Neutrophil (primary cell): ENCODE measurements at regions not wholly inside any gene's neighbourhood (a gene's known extent, or its start where the extent isn't known, plus 50 kb on each side); places are given as distances from the start of the nearest gene placed in this dataset.
"Not testable (repeated sequence)": the region's sequence is repeated elsewhere in the genome, so short reads cannot be mapped to it uniquely, and the experiment has no call there.

Experiments used
- H3K27ac ChIP-seq: fragments of 200-600 bp; sonication (generic); 2 replicates; pipeline ENCODE4 v1.5.1; 2016; ENCODE audit warnings: mild to moderate bottlenecking, moderate library complexity
- H3K27me3 ChIP-seq: fragments of 200-600 bp; sonication (generic); 2 replicates; pipeline ENCODE4 v1.6.0; 2016; ENCODE audit warnings: mild to moderate bottlenecking
- H3K36me3 ChIP-seq: fragments of 200-600 bp; sonication (generic); 2 replicates; pipeline ENCODE4 v1.5.1; 2017
- H3K4me1 ChIP-seq, 2 experiments: fragments of 200-600 bp in 1 of 2; sonication (generic) in 1 of 2; 1 replicate in 1 of 2; 2 replicates in 1 of 2; pipeline versions ENCODE4 v1.5.1 to v1.6.1; 2013 to 2016; ENCODE audit warnings: low read depth in 1 of 2, low read length in 1 of 2, mild to moderate bottlenecking in 1 of 2, moderate library complexity in 1 of 2; ENCODE audit not compliant: control insufficient read depth in 1 of 2, insufficient read depth in 1 of 2
- H3K4me3 ChIP-seq, 2 experiments: fragments of 200-600 bp in 1 of 2; sonication (generic) in 1 of 2; 1 replicate in 1 of 2; 2 replicates in 1 of 2; pipeline ENCODE4 v1.5.1; 2013 to 2016; ENCODE audit warnings: low read depth in 1 of 2, low read length in 1 of 2, mild to moderate bottlenecking in 1 of 2, moderate library complexity in 1 of 2
- H3K9me3 ChIP-seq: fragments of 200-600 bp; sonication (generic); 2 replicates; pipeline ENCODE4 v1.5.1; 2016
- CTCF ChIP-seq: fragments of 200-600 bp; sonication (generic); IDR thresholded peaks from 2 replicates; pipeline ENCODE4 v1.5.1; 2016; ENCODE audit warnings: antibody characterized with exemption

DNA sequence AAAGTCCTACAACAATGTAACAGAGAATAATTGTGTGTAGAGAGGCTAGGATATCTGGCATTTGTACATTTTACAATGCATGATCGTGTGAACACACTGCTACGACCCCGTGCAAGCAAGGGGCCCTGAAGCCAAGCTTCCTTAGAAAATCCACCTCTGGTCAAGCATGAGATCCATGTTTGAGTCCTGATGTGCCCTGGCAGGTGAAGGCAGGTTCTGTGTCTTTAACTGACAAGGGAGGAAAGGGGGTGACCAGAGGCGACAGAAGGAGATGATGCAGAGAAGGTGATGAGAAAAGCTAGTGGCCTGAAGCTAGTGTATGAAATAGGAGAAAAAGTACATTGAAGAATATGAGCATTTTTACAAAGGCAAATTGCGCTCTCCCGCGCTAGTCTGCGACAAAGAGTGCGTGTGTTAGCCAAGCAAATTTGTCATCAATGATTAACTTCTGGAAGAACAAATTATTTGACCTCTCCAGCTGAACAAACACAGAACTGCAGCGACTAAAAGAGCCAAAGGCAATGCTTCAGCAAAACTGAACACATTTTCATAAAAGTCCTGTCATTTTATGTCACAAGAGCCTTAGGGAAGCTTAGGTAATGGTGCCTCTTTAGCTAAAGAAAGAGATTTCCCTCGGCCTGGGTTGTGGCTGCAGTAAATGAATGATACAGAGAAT, 101.7 kb upstream of the DAPK1 start:
- no peaks in the 10 kb centered on the region for H3K27me3 ChIP-seq
- H3K4me3 ChIP-seq = no peak overlapping the region
- no peaks in the 10 kb centered on the region for H3K36me3 ChIP-seq
- no peak for TF ChIP-seq CTCF
- no peaks in the 10 kb centered on the region for H3K9me3 ChIP-seq
- H3K4me1 ChIP-seq = no peaks in the 10 kb centered on the region
- no peak overlapping the region for H3K27ac ChIP-seq

DNA sequence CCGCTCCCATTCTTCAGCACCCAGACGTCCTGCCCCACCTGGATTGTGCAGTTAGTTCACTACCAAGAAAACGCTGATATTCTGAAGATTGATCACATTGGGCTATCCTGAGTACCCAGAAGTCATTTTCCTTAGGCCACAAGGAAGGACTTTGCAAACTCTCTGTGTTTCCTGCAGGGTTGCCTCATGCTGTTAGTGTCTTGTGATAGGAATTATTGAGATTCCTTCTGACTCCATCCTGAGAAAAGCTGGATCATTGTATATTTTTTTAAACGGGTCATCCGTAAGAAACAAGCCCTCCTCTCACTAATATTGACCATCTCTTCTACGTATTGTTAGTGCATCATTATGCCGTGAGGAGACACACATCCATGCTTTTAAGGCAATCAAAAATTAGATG, 96.0 kb upstream of the DAPK1 start:
- no peak overlapping the region for H3K4me3 ChIP-seq
- H3K9me3 ChIP-seq = no peaks in the 10 kb centered on the region
- no peak overlapping the region for H3K27ac ChIP-seq
- no peaks in the 10 kb centered on the region for H3K27me3 ChIP-seq
- peaks cover 17 to 23% of the 10 kb centered on the region in 2 experiments for H3K4me1 ChIP-seq
- no peak for TF ChIP-seq CTCF
- H3K36me3 ChIP-seq = no peaks in the 10 kb centered on the region

DNA sequence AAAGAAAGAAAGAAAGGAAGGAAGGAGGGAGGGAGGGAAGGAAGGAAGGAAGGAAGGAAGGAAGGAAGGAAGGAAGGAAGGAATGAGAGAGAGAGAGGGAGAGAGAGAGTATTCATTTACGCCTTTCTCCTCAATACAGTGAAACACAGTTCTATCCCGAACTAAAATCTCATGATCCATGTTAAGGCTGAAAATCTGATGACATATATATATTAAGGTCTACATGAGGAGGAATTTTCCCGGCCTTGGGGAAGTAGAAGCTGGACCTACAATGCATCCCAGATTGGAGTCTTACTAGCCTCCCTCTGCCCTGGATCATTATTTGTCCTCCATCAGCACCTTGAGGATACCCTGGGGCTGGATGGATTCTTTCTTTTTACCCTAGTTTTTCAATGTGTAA, 95.1 kb upstream of the DAPK1 start:
- no peaks in the 10 kb centered on the region for H3K27me3 ChIP-seq
- no peaks in the 10 kb centered on the region for H3K36me3 ChIP-seq
- H3K27ac ChIP-seq = no peak overlapping the region
- no peaks in the 10 kb centered on the region for H3K9me3 ChIP-seq
- no peak overlapping the region for H3K4me3 ChIP-seq
- H3K4me1 ChIP-seq = peaks cover 17 to 25% of the 10 kb centered on the region in 2 experiments
- TF ChIP-seq CTCF = no peak

DNA sequence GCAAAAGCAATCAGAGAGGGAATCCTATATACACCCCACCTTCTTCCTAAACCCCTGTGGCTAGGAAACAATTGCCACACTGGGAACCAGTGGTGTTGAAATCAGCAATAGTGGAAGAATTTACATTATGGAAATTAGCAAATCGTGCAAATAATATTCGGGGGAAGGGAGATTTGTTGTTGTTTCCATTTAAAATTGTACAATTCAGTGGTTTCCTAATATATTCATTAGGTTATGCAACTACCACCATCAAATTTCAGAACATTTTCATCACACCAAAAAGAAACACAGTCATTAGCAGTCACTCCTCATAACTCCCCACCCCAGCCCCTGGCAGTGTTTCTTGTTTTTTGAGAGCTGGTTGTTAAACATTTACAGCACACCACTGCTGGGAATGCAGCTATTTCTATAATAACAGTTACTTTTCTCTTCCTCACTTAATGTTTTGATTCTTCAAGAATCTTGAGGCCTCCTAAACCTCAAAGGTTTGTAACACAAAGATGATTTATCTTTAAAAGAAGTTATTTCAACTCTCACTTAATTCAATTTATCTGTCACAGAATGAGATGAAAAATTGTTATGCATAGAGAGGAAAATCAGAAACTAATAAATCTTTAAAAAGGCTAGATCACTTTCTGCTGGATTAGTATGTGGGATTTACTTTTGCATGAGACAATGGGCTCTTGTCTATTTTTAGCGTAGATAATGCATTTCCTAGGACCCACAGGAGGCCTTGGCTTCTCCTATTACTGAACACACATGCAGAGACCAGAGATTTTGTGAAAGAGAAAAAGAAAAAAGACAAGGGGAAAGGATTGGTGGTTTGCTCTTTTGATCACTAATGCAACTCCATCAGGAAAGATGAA, 91.8 kb upstream of the DAPK1 start:
- Histone ChIP-seq H3K27ac (no peak overlapping the region), H3K4me3 (no peak overlapping the region), H3K4me1 (peaks cover 17 to 25% of the 10 kb centered on the region in 2 experiments), H3K36me3 (no peaks in the 10 kb centered on the region), H3K27me3 (no peaks in the 10 kb centered on the region), H3K9me3 (no peaks in the 10 kb centered on the region)
- TF ChIP-seq CTCF = no peak

DNA sequence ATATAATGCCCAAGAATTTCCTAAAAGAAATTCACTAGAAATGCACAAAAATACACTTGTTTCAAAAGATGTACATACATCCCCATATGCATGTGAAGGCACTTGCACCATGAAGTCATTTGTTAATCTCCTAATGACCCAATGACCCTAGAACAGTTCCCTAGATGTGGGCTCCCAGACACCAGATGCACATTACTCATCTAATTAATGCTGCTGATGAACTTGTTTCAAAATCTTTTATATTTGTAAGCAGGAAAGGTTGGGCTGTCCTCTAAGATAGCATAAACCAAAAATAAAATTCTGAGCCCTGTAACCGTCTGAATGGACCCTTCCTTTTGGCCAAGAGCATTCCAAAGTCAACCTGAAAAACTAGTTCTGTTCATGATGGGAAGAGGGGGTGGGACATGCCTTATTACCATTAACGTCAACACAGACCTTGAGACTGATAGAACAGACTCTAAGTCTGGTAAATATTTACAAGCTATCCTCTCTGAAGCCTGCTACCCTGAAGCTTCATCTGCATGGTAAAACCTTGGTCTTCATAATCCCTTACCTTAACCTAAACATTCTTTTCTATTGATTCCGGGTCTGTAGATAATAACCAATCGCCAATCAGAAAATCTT, 91.0 kb upstream of the DAPK1 start:
- H3K27me3 ChIP-seq = no peaks in the 10 kb centered on the region
- H3K36me3 ChIP-seq = no peaks in the 10 kb centered on the region
- peaks cover 17 to 25% of the 10 kb centered on the region in 2 experiments for H3K4me1 ChIP-seq
- no peak overlapping the region for H3K27ac ChIP-seq
- H3K9me3 ChIP-seq = no peaks in the 10 kb centered on the region
- no peak for TF ChIP-seq CTCF
- H3K4me3 ChIP-seq = no peak overlapping the region

DNA sequence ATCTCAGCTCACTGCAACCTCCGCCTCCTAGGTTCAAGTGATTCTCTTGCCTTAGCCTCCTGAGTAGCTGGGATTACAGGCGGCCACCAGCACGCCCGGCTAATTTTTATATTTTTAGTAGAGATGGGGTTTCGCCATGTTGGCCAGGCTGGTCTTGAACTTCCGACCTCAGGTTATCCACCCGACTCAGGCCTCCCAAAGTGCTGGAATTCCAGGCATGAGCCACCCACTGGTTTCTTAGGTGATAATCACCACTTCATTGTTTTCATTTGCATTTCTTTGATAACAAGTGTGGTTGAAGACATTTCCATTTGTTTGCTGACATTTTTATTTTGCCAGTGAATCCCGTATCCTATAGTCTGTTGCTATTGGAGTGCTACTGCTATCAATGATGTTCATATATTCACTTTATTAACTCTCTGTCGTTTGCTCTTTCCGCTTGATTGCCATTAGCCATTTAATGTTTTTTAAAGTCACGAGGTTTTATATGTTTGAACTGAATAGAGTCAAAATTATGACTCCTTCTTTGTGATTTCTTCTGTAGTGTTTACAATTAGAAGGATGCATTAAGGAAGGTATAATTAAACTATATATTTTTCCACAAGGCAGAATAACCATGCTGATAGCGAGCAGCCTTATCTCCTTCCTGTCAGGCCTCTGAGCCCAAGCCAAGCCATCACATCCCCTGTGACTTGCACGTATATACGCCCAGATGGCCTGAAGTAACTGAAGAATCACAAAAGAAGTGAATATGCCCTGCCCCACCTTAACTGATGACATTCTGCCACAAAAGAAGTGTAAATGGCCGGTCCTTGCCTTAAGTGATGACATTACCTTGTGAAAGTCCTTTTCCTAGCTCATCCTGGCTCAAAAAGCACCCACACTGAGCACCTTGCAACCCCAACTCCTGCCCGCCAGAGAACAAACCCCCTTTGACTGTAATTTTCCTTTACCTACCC, 87.3 kb upstream of the DAPK1 start:
- not testable (repeated sequence) for H3K9me3 ChIP-seq, H3K27ac ChIP-seq, H3K27me3 ChIP-seq, H3K36me3 ChIP-seq, H3K4me3 ChIP-seq
- H3K4me1 ChIP-seq = peaks cover 13 to 16% of the 10 kb centered on the region in 2 experiments
